Endothelial cell of umbilical vein (primary cell): ENCODE measurements at regions not wholly inside any gene's neighbourhood (a gene's known extent, or its start where the extent isn't known, plus 50 kb on each side); places are given as distances from the start of the nearest gene placed in this dataset.

ENCODE experiments used
- CTCF ChIP-seq, 2 donors: IDR thresholded peaks; 1 replicate in 1 of 2; 2 replicates in 1 of 2; pipeline ENCODE4 v1.5.1; 2011; ENCODE audit warnings: low read length in 2 of 2, mild to moderate bottlenecking in 2 of 2, moderate library complexity in 2 of 2, control low read depth in 1 of 2, inconsistent platforms in 1 of 2, low read depth in 1 of 2; ENCODE audit not compliant: insufficient read depth in 1 of 2; ENCODE audit errors: extremely low read depth in 1 of 2
- GATA2 ChIP-seq: IDR thresholded peaks from 2 replicates; pipeline ENCODE4 v1.7.0; 2011; ENCODE audit warnings: low read depth, mild to moderate bottlenecking, moderate library complexity, mixed read lengths, low read length; ENCODE audit not compliant: insufficient read length, insufficient read depth

DNA sequence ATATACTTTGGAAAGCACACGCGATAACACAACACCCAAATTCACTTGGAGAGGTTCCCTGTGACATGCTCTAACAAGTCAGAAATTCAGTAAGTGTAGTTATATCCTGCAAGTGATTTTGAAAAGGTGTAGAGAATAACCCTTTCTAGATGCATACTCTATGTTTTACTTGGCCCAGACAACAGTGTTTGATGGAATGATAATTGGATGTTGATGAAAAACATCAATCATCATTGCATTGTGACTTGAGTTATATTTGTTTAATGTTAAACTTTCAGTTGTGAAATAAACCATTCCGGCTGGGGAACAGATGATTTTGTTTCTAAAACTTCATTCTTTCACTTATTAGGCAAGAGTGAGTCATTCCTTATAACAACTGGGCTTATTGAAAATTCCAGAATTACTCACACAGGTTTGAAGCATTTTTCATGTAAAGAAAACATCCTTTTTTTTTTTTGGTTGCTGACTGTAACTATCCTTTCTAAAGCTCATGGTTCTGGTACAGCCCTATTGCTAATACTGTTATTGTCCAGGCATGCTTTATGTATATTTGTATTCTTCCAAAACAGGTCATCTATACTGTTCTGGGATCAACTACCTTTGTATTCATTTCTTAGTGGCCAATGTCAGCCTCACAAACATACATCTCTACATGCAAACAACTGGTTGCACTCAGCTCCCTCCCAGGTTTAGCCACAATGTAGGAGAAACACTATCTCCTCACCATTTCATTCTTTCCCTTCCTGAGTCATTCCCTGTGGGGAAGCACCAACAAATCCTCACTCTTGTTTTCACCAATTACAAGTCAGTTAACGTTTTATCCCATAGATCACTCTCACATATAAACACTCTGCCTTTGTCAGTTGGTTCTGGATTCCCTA, 121.2 kb upstream of the LRIG3 start:
- TF ChIP-seq CTCF (IDR thresholded peaks at IDR 0.05; ENCODE audit: extremely low read depth in 1 of 2, insufficient read depth in 1 of 2, low read depth in 1 of 2, low read length in 2 of 2) (no peak), GATA2 (no peak)
